WTC11 (cell line): ENCODE measurements at regions not wholly inside any gene's neighbourhood (a gene's known extent, or its start where the extent isn't known, plus 50 kb on each side); places are given as distances from the start of the nearest gene placed in this dataset.

ENCODE experiments used
- ATAC-seq: fragments of 200-7000 bp; cut with Tn5 transposase; 2 replicates; pipeline ENCODE4 v1.10.0; 2021; ENCODE audit warnings: mild to moderate bottlenecking, moderate library complexity
- CTCF ChIA-PET: fragments of 300-600 bp; sonication (Branson Sonifier 250); formaldehyde crosslinking; loops from one replicate; lab custom pipeline; 2021; ENCODE audit warnings: antibody characterized with exemption; lab: Charles Lee
- POLR2A ChIA-PET: fragments of 350-600 bp; sonication (Branson Sonifier 250); formaldehyde crosslinking; loops from one replicate; lab custom pipeline; 2021; ENCODE audit warnings: antibody characterized with exemption; lab: Charles Lee
- DNase-seq: peaks from one replicate; pipeline ENCODE4 v3.0.0; 2021; ENCODE audit warnings: low spot score
- H3K27ac Mint-ChIP-seq: 2 replicates; pipeline ENCODE4 v1.8.0; 2021; ENCODE audit warnings: mixed read lengths
- H3K27me3 Mint-ChIP-seq: 2 replicates; pipeline ENCODE4 v1.8.0; 2021; ENCODE audit warnings: low read depth, mild to moderate bottlenecking, moderate library complexity, mixed read lengths
- H3K36me3 Mint-ChIP-seq: 2 replicates; pipeline ENCODE4 v1.8.0; 2021; ENCODE audit warnings: mixed read lengths
- H3K4me1 Mint-ChIP-seq: 2 replicates; pipeline ENCODE4 v1.8.0; 2022; ENCODE audit warnings: mixed read lengths
- H3K4me3 Mint-ChIP-seq: 2 replicates; pipeline ENCODE4 v1.8.0; 2021; ENCODE audit warnings: mild to moderate bottlenecking, moderate library complexity, mixed read lengths
- H3K9me3 Mint-ChIP-seq: 2 replicates; pipeline ENCODE4 v1.8.0; 2021; ENCODE audit warnings: mixed read lengths
- ATF1 ChIP-seq: sonication (generic); formaldehyde crosslinking; IDR thresholded peaks from 2 replicates; pipeline ENCODE4 v1.8.1; 2023; ENCODE audit warnings: mild to moderate bottlenecking, moderate library complexity, missing genetic modification reagents
- EMX1 ChIP-seq: fragments of 250-450 bp; sonication (Bioruptor Pico); IDR thresholded peaks from 2 replicates; pipeline ENCODE4 v1.8.0; 2021; ENCODE audit warnings: mild to moderate bottlenecking
- ESRRA ChIP-seq: sonication (generic); formaldehyde crosslinking; IDR thresholded peaks from 2 replicates; pipeline ENCODE4 v1.8.1; 2022; ENCODE audit warnings: mild to moderate bottlenecking, missing genetic modification reagents, borderline replicate concordance
- FOXK1 ChIP-seq: sonication (generic); formaldehyde crosslinking; IDR thresholded peaks from 2 replicates; pipeline ENCODE4 v1.8.0; 2022; ENCODE audit warnings: mild to moderate bottlenecking, moderate library complexity, missing genetic modification reagents
- FOXP1 ChIP-seq: sonication (generic); formaldehyde crosslinking; IDR thresholded peaks from 2 replicates; pipeline ENCODE4 v1.8.0; 2022; ENCODE audit warnings: missing genetic modification reagents, mild to moderate bottlenecking, moderate library complexity, borderline replicate concordance
- GABPB1 ChIP-seq: sonication (generic); formaldehyde crosslinking; IDR thresholded peaks from 2 replicates; pipeline ENCODE4 v1.8.1; 2023; ENCODE audit warnings: mild to moderate bottlenecking, missing genetic modification reagents
- GRHL2 ChIP-seq: fragments of 250-450 bp; sonication (Bioruptor Pico); IDR thresholded peaks from 2 replicates; pipeline ENCODE4 v1.8.0; 2022; ENCODE audit warnings: mild to moderate bottlenecking, moderate library complexity; ENCODE audit not compliant: insufficient replicate concordance, severe bottlenecking
- HMGA2 ChIP-seq: fragments of 250-450 bp; sonication (Bioruptor Pico); IDR thresholded peaks from 2 replicates; pipeline ENCODE4 v1.4.0; 2021; ENCODE audit warnings: mild to moderate bottlenecking, moderate library complexity
- JAZF1 ChIP-seq: fragments of 250-450 bp; sonication (Bioruptor Pico); IDR thresholded peaks from 2 replicates; pipeline ENCODE4 v1.9.0; 2021; ENCODE audit warnings: moderate library complexity, mild to moderate bottlenecking, inconsistent platforms
- JUN ChIP-seq: sonication (generic); formaldehyde crosslinking; IDR thresholded peaks from 2 replicates; pipeline ENCODE4 v1.8.0; 2023; ENCODE audit warnings: mild to moderate bottlenecking, missing genetic modification reagents
- NFATC4 ChIP-seq: fragments of 250-450 bp; sonication (Bioruptor Pico); IDR thresholded peaks from 2 replicates; pipeline ENCODE4 v1.9.0; 2021; ENCODE audit warnings: mild to moderate bottlenecking
- NR1H2 ChIP-seq: sonication (generic); formaldehyde crosslinking; IDR thresholded peaks from 2 replicates; pipeline ENCODE4 v1.9.0; 2021; ENCODE audit warnings: mild to moderate bottlenecking, moderate library complexity, missing genetic modification reagents
- NR2C2 ChIP-seq: sonication (generic); formaldehyde crosslinking; IDR thresholded peaks from 2 replicates; pipeline ENCODE4 v1.8.0; 2022; ENCODE audit warnings: mild to moderate bottlenecking, missing genetic modification reagents
- NR3C1 ChIP-seq: sonication (generic); formaldehyde crosslinking; conservative IDR thresholded peaks from 2 replicates; pipeline ENCODE4 v1.8.1; 2023; ENCODE audit warnings: low read depth, mild to moderate bottlenecking, missing genetic modification reagents
- RORB ChIP-seq: fragments of 250-450 bp; sonication (Bioruptor Pico); IDR thresholded peaks from 2 replicates; pipeline ENCODE4 v1.9.0; 2021; ENCODE audit warnings: mild to moderate bottlenecking
- TCF7 ChIP-seq: sonication (generic); formaldehyde crosslinking; IDR thresholded peaks from 2 replicates; pipeline ENCODE4 v1.8.0; 2022; ENCODE audit warnings: mild to moderate bottlenecking, low read depth, missing genetic modification reagents, moderate library complexity
- TEAD4 ChIP-seq: sonication (generic); formaldehyde crosslinking; IDR thresholded peaks from 2 replicates; pipeline ENCODE4 v1.8.0; 2022; ENCODE audit warnings: mild to moderate bottlenecking, missing genetic modification reagents
- ZNF138 ChIP-seq: sonication (generic); formaldehyde crosslinking; conservative IDR thresholded peaks from 2 replicates; pipeline ENCODE4 v1.8.1; 2022; ENCODE audit warnings: mild to moderate bottlenecking, moderate library complexity, missing genetic modification reagents
- ZNF263 ChIP-seq: sonication (generic); formaldehyde crosslinking; IDR thresholded peaks from 2 replicates; pipeline ENCODE4 v1.8.1; 2022; ENCODE audit warnings: low read depth, mild to moderate bottlenecking, moderate library complexity, missing genetic modification reagents
- TF ChIP-seq, protein P1 (sequence below): sonication (generic); formaldehyde crosslinking; IDR thresholded peaks from 2 replicates; pipeline ENCODE4 v1.8.0; 2023; ENCODE audit warnings: mild to moderate bottlenecking, missing genetic modification reagents
- TF ChIP-seq, protein P2 (sequence below): sonication (generic); formaldehyde crosslinking; IDR thresholded peaks from 2 replicates; pipeline ENCODE4 v1.8.1; 2023; ENCODE audit warnings: mild to moderate bottlenecking, missing genetic modification reagents, moderate library complexity
- TF ChIP-seq, protein P3 (sequence below): fragments of 250-450 bp; sonication (Bioruptor Pico); IDR thresholded peaks from 2 replicates; pipeline ENCODE4 v1.9.0; 2021; ENCODE audit warnings: mild to moderate bottlenecking
- TF ChIP-seq, protein P4 (sequence below): fragments of 250-450 bp; sonication (Bioruptor Pico); IDR thresholded peaks from 2 replicates; pipeline ENCODE4 v1.9.0; 2021; ENCODE audit warnings: mild to moderate bottlenecking
- TF ChIP-seq, protein P5 (sequence below): sonication (generic); formaldehyde crosslinking; IDR thresholded peaks from 2 replicates; pipeline ENCODE4 v1.8.1; 2023; ENCODE audit warnings: mild to moderate bottlenecking, moderate library complexity, missing genetic modification reagents
- TF ChIP-seq, protein P6 (sequence below): sonication (generic); formaldehyde crosslinking; IDR thresholded peaks from 2 replicates; pipeline ENCODE4 v1.8.1; 2022; ENCODE audit warnings: low read depth, missing genetic modification reagents, borderline replicate concordance

DNA sequence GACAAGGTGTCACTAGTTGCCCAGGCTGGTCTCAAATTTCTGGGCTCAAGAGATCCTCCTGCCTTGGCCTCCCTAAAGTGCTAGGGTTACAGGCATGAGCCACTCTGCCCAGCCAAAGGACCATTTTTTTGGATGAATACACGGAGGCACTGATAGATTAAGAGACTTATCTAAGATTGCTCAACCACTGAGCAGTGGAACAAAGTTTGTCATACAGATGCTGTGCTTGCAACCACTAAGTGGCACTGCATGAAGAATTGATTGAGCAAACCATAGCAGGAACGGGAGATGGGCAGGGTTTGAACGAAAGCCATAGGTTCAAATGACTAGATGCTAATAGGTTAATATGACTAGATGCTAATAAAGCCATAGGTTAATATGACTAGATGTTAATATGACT is 61.1 kb downstream of the EBLN1 start:
- CTCF ChIA-PET = no interaction called here
- Mint-ChIP-seq H3K27me3 (no peaks in the 10 kb centered on the region), H3K4me3 (no peak overlapping the region), H3K27ac (no peak overlapping the region), H3K36me3 (no peaks in the 10 kb centered on the region), H3K9me3 (peaks cover 11% of the 10 kb centered on the region), H3K4me1 (peaks cover 13% of the 10 kb centered on the region)
- DNase-seq (no peak), ATAC-seq (no peak)
- POLR2A ChIA-PET = no interaction called here
- TF ChIP-seq JAZF1 = no peak
- no peak for TF ChIP-seq ZNF138
- TF ChIP-seq ZNF263 (CRISPR knock-in tag) = no peak
- TF ChIP-seq, protein P1, sequence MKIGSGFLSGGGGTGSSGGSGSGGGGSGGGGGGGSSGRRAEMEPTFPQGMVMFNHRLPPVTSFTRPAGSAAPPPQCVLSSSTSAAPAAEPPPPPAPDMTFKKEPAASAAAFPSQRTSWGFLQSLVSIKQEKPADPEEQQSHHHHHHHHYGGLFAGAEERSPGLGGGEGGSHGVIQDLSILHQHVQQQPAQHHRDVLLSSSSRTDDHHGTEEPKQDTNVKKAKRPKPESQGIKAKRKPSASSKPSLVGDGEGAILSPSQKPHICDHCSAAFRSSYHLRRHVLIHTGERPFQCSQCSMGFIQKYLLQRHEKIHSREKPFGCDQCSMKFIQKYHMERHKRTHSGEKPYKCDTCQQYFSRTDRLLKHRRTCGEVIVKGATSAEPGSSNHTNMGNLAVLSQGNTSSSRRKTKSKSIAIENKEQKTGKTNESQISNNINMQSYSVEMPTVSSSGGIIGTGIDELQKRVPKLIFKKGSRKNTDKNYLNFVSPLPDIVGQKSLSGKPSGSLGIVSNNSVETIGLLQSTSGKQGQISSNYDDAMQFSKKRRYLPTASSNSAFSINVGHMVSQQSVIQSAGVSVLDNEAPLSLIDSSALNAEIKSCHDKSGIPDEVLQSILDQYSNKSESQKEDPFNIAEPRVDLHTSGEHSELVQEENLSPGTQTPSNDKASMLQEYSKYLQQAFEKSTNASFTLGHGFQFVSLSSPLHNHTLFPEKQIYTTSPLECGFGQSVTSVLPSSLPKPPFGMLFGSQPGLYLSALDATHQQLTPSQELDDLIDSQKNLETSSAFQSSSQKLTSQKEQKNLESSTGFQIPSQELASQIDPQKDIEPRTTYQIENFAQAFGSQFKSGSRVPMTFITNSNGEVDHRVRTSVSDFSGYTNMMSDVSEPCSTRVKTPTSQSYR (CRISPR knock-in tag) = no peak
- TF ChIP-seq, protein P2, sequence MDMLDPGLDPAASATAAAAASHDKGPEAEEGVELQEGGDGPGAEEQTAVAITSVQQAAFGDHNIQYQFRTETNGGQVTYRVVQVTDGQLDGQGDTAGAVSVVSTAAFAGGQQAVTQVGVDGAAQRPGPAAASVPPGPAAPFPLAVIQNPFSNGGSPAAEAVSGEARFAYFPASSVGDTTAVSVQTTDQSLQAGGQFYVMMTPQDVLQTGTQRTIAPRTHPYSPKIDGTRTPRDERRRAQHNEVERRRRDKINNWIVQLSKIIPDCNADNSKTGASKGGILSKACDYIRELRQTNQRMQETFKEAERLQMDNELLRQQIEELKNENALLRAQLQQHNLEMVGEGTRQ (CRISPR knock-in tag) = no peak
- TF ChIP-seq, protein P3, sequence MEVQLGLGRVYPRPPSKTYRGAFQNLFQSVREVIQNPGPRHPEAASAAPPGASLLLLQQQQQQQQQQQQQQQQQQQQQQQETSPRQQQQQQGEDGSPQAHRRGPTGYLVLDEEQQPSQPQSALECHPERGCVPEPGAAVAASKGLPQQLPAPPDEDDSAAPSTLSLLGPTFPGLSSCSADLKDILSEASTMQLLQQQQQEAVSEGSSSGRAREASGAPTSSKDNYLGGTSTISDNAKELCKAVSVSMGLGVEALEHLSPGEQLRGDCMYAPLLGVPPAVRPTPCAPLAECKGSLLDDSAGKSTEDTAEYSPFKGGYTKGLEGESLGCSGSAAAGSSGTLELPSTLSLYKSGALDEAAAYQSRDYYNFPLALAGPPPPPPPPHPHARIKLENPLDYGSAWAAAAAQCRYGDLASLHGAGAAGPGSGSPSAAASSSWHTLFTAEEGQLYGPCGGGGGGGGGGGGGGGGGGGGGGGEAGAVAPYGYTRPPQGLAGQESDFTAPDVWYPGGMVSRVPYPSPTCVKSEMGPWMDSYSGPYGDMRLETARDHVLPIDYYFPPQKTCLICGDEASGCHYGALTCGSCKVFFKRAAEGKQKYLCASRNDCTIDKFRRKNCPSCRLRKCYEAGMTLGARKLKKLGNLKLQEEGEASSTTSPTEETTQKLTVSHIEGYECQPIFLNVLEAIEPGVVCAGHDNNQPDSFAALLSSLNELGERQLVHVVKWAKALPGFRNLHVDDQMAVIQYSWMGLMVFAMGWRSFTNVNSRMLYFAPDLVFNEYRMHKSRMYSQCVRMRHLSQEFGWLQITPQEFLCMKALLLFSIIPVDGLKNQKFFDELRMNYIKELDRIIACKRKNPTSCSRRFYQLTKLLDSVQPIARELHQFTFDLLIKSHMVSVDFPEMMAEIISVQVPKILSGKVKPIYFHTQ = no peak
- no peak for TF ChIP-seq TEAD4
- no peak for TF ChIP-seq NR1H2 (CRISPR knock-in tag)
- no peak for TF ChIP-seq TCF7 (CRISPR knock-in tag)
- TF ChIP-seq FOXK1 = no peak
- no peak for TF ChIP-seq JUN
- TF ChIP-seq NFATC4 = no peak
- TF ChIP-seq, protein P4, sequence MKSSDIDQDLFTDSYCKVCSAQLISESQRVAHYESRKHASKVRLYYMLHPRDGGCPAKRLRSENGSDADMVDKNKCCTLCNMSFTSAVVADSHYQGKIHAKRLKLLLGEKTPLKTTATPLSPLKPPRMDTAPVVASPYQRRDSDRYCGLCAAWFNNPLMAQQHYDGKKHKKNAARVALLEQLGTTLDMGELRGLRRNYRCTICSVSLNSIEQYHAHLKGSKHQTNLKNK = no peak
- TF ChIP-seq ATF1 (CRISPR knock-in tag) = no peak
- no peak for TF ChIP-seq EMX1 (CRISPR knock-in tag)
- no peak for TF ChIP-seq FOXP1 (CRISPR knock-in tag)
- no peak for TF ChIP-seq NR2C2 (CRISPR knock-in tag)

DNA sequence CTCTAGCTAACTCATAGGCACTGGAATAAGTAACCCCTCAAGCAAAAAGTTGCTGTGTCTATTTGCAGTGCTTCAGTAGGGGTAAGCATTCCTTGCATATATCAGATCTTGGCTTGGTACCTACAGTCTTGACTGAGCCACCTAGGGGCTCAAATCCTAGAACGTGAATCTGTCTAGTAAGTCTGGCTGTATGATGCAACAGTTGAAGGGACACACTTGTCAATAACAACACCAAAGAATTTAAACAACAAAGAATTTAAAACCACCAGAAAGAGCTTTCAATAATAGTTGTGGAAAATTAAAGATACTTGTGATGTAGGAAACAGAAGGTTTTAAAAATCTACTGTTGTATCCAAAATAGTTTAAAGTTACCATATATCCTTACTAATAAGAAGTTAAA is 65.4 kb downstream of the EBLN1 start:
- Mint-ChIP-seq H3K27ac (no peak overlapping the region), H3K4me1 (no peaks in the 10 kb centered on the region), H3K27me3 (no peaks in the 10 kb centered on the region), H3K4me3 (no peak overlapping the region), H3K9me3 (peaks cover 19% of the 10 kb centered on the region), H3K36me3 (no peaks in the 10 kb centered on the region)
- DNase-seq (no peak), ATAC-seq (no peak)
- ChIA-PET CTCF (no interaction called here), POLR2A (no interaction called here)
- TF ChIP-seq NFATC4 (no peak), ESRRA (no peak), HMGA2 (CRISPR knock-in tag) (no peak)

DNA sequence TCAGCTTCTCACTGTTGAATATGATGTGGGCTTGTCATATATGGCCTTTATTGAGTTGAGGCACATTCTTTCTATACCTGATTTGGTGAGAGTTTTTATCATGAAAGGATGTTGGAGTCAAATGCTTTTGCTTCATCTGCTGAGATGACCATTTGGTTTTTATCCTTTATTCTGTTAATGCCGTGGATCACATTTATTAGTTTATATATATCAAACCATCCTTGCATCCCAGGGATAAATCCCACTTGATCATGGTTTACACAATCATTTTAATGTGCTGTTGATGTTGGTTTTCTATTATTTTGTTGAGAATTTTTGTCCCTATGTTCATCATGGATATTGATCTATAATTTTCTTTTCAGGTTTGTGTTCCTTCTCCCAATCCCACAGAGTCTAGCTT is 67.0 kb downstream of the EBLN1 start:
- no peak overlapping the region for H3K4me3 Mint-ChIP-seq
- DNase-seq = no peak
- no peaks in the 10 kb centered on the region for H3K4me1 Mint-ChIP-seq
- no peak overlapping the region for H3K27ac Mint-ChIP-seq
- H3K27me3 Mint-ChIP-seq = no peaks in the 10 kb centered on the region
- peaks cover 34% of the 10 kb centered on the region for H3K9me3 Mint-ChIP-seq
- H3K36me3 Mint-ChIP-seq = peaks cover 5% of the 10 kb centered on the region; the same call in 1 of the 2 replicates
- ChIA-PET CTCF (no interaction called here), POLR2A (no interaction called here)
- ATAC-seq = no peak
- TF ChIP-seq NR3C1 (CRISPR knock-in tag) (no peak), TCF7 (CRISPR knock-in tag) (no peak), RORB (no peak), GRHL2 (CRISPR knock-in tag) (no peak), GABPB1 (CRISPR knock-in tag) (no peak), NR1H2 (CRISPR knock-in tag) (no peak)
- TF ChIP-seq, protein P5, sequence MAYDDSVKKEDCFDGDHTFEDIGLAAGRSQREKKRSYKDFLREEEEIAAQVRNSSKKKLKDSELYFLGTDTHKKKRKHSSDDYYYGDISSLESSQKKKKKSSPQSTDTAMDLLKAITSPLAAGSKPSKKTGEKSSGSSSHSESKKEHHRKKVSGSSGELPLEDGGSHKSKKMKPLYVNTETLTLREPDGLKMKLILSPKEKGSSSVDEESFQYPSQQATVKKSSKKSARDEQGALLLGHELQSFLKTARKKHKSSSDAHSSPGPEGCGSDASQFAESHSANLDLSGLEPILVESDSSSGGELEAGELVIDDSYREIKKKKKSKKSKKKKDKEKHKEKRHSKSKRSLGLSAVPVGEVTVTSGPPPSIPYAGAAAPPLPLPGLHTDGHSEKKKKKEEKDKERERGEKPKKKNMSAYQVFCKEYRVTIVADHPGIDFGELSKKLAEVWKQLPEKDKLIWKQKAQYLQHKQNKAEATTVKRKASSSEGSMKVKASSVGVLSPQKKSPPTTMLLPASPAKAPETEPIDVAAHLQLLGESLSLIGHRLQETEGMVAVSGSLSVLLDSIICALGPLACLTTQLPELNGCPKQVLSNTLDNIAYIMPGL (CRISPR knock-in tag) = no peak
- TF ChIP-seq, protein P6, sequence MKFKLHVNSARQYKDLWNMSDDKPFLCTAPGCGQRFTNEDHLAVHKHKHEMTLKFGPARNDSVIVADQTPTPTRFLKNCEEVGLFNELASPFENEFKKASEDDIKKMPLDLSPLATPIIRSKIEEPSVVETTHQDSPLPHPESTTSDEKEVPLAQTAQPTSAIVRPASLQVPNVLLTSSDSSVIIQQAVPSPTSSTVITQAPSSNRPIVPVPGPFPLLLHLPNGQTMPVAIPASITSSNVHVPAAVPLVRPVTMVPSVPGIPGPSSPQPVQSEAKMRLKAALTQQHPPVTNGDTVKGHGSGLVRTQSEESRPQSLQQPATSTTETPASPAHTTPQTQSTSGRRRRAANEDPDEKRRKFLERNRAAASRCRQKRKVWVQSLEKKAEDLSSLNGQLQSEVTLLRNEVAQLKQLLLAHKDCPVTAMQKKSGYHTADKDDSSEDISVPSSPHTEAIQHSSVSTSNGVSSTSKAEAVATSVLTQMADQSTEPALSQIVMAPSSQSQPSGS (CRISPR knock-in tag) = no peak
